Right cardiac atrium (tissue), 5 donors: ENCODE measurements at regions not wholly inside any gene's neighbourhood (a gene's known extent, or its start where the extent isn't known, plus 50 kb on each side); places are given as distances from the start of the nearest gene placed in this dataset.

Source experiments
- ATAC-seq, 2 donors: fragments of 200-7000 bp; cut with Tn5 transposase; one replicate each; pipeline versions ENCODE4 v1.8.0 to v1.9.1; 2020; ENCODE audit warnings: moderate library complexity in 2 of 2, mild to moderate bottlenecking in 1 of 2
- DNase-seq, 3 donors: peaks; one replicate each; pipeline ENCODE4 v3.0.0-alpha.2; 2020
- H3K27ac ChIP-seq: one replicate; pipeline ENCODE4 v1.5.1; 2013; ENCODE audit warnings: mild to moderate bottlenecking, low read length, control low read depth, moderate library complexity
- H3K27me3 ChIP-seq: one replicate; pipeline ENCODE4 v1.6.1; 2013; ENCODE audit not compliant: control insufficient read depth, insufficient read depth
- H3K4me1 ChIP-seq: one replicate; pipeline ENCODE4 v1.6.1; 2013; ENCODE audit warnings: low read length; ENCODE audit not compliant: control insufficient read depth, insufficient read depth
- H3K4me3 ChIP-seq: one replicate; pipeline ENCODE4 v1.5.1; 2013; ENCODE audit warnings: low read length, control low read depth
- H3K9me3 ChIP-seq: one replicate; pipeline ENCODE4 v1.6.1; 2013; ENCODE audit warnings: low read length; ENCODE audit not compliant: control insufficient read depth
- WGBS: extraction: QIAGEN DNeasy Blood & Tissue Kit; methylation state at CpG from one replicate; pipeline ENCODE4 v1.1.7; 2013; 5-methylcytosine and 5-hydroxymethylcytosine counted together
- intact Hi-C, 4 donors: fragments of 100-400 bp; cut with DNase I; formaldehyde crosslinking; loops; one replicate each; pipeline versions ENCODE4 v1.11.0 to v1.14.0; 2022 to 2023
- donor health status: healthy with polysubstance abuse.
- donor health status: DM: no; HTN: yes; CAD: no.
- donor health status: DM: no; HTN: no; CAD: no.
- donor health status: DM: no; HTN: yes; CAD: no; lungs with severe emphysema.
- donor health status: DM: yes; HTN: yes; CAD: no.

DNA sequence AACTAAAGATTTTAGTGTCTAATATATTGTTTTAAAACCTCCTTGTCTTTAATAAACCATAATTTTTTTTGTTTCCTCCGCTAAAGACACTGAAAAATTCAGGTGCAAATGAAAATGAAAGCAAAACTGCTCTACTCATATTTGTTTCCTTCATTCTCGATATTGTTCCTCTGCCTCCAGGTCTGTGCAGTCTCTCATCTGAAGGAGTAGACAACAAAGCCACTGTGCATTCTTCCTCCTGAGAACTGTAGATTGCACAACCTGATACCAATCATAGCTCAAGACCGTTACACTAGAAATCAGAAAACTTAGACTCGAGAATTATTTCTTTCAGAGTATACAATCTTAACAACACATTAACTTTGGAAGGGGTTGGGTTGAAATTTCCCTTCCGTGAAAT lies 373.1 kb upstream of the CXADR start:
- ATAC-seq (peak in 1 of 2 donors; percentile 64), DNase-seq (no peak)
- WGBS: 49% methylated on average over 5 of the region's 5 CpGs
- intact Hi-C loops: no loop called here
- H3K27ac ChIP-seq: no peak overlapping the region
- no peaks in the 10 kb centered on the region for H3K4me1 ChIP-seq
- no peaks in the 10 kb centered on the region for H3K27me3 ChIP-seq
- peak overlapping the region; percentile 25 for H3K4me3 ChIP-seq
- H3K9me3 ChIP-seq: no peaks in the 10 kb centered on the region

DNA sequence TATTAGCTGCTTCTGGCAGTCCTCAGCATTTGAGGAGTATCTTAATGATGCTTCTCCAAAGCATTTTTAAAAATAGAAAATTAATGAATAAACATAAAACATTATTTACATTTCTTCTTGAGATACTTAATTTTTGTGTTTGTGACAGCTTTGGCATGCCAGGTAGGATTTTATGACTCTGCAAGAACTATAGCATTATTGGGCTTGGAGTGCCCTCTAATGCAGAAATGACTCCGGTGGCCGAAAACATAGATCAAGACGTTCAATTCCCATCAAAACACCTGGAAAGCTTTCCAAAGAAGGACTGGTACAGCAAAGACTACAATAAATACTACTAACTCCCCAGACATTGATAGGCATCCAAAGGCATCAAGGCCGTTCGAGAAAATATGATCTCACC lies 366.4 kb upstream of the CXADR start:
- intact Hi-C loops: no loop called here
- no peak for ATAC-seq
- H3K9me3 ChIP-seq: no peaks in the 10 kb centered on the region
- 83% methylated on average over 5 of the region's 5 CpGs for WGBS
- no peak overlapping the region for H3K27ac ChIP-seq
- no peak overlapping the region for H3K4me3 ChIP-seq
- DNase-seq: no peak
- no peaks in the 10 kb centered on the region for H3K4me1 ChIP-seq
- H3K27me3 ChIP-seq: no peaks in the 10 kb centered on the region

DNA sequence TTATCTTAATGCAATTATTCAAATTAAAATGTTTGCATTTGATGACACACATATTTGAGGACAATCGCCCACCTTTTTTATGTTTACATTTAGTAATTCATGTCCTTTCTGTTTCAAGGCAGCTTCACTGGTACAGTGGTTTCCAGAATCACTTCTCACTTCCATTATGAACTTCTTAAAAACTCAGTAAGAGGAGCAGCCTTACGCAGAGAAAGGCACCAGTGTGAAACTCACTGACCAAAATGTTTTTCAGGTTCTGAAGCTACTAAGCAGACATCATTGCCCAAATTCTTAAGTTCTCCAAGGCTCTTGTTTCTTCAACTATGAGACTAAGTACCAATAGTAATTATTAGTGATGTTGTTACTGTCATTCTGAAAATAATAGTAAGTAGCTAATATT lies 353.1 kb upstream of the CXADR start:
- DNase-seq (no peak), ATAC-seq (no peak)
- intact Hi-C loops: no loop called here
- H3K9me3 ChIP-seq: no peaks in the 10 kb centered on the region
- H3K27me3 ChIP-seq: no peaks in the 10 kb centered on the region
- no peaks in the 10 kb centered on the region for H3K4me1 ChIP-seq
- H3K27ac ChIP-seq: no peak overlapping the region
- no peak overlapping the region for H3K4me3 ChIP-seq
- WGBS: 74% methylated on average over 2 of the region's 2 CpGs

DNA sequence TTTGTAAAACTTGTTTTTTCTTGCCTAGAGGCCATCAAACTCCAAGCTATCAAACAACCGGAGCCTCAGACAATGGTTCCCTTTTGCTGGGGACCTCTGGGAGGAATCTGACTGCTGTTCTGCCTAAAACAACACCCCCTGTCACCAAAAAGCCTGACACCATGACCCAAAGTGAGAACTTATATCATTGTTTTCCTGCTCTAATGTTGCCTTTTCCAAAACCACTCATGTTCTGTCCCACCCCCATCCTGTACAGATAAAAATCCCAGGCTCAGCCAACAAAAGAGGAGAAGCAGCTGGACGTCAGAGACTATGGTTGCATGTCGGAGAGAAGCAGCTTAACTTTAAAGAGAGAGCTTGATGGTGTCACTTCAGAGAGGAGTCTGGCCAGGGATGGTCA lies 327.2 kb upstream of the CXADR start:
- no peak overlapping the region for H3K4me3 ChIP-seq
- H3K27ac ChIP-seq: no peak overlapping the region
- H3K4me1 ChIP-seq: no peaks in the 10 kb centered on the region
- intact Hi-C loops: no loop called here
- ATAC-seq (peak; percentile 78 to 87), DNase-seq (peak in 2 of 3 donors; percentile 23 to 36)
- WGBS: 34% methylated on average over 3 of the region's 3 CpGs
- no peaks in the 10 kb centered on the region for H3K27me3 ChIP-seq
- no peaks in the 10 kb centered on the region for H3K9me3 ChIP-seq

DNA sequence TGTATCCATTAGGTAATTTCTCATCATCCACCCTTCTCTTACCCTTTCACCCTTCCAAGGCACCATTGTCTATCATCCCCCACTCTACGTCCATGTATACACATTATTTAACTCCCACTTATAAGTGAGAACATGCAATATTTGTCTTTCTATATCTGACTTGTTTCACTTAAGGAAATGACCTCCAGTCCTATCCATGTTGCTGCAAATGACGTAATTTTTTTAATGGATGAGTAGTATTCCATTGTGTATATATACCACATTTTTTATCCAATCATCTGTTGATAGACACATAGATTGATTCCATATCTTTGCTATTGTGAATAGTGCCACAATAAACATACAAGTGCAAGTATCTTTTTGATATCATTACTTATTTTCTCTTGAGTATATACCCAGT lies 322.9 kb upstream of the CXADR start:
- Histone ChIP-seq H3K4me1 (no peaks in the 10 kb centered on the region), H3K27ac (no peak overlapping the region), H3K27me3 (no peaks in the 10 kb centered on the region), H3K4me3 (no peak overlapping the region), H3K9me3 (peaks cover 4% of the 10 kb centered on the region)
- WGBS: 85% methylated on average over 2 of the region's 2 CpGs
- intact Hi-C loops: no loop called here
- DNase-seq: no peak
- no peak for ATAC-seq

DNA sequence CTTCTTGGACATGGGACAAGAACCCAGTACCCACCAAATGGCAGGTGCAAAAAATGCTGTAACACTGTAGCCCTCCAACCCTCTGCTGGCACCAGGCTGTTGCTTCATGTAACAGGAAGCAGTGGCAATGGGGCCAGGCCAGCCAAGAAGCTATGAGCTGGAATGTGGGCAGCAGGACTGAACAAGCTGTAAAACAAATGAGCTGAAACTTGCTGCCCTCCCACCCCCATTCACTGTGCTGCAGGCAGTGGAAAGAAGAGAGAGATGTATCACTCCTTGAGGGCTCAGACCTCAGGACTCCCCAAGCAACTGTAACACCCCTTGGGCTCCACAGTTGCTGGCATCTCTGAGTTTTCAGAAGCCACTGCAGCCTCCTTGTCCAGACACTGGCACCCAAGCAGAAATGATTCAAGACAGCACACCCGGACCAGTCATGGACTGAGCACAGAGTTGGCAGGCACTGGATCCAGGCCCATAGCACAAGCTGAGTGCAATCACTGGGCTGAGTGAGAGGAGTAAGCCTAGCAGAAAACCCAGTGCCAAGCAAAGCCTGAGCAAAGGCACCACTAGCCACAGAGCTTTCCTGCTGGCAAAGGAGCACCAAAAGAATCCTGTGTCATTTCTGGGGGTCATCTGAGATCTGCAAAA lies 321.4 kb upstream of the CXADR start:
- ATAC-seq (no peak), DNase-seq (no peak)
- Histone ChIP-seq H3K4me1 (no peaks in the 10 kb centered on the region), H3K27me3 (no peaks in the 10 kb centered on the region), H3K27ac (no peak overlapping the region), H3K4me3 (no peak overlapping the region), H3K9me3 (peaks cover 4% of the 10 kb centered on the region)
- intact Hi-C loops: no loop called here
- WGBS: 91% methylated on average over 1 of the region's 1 CpG

DNA sequence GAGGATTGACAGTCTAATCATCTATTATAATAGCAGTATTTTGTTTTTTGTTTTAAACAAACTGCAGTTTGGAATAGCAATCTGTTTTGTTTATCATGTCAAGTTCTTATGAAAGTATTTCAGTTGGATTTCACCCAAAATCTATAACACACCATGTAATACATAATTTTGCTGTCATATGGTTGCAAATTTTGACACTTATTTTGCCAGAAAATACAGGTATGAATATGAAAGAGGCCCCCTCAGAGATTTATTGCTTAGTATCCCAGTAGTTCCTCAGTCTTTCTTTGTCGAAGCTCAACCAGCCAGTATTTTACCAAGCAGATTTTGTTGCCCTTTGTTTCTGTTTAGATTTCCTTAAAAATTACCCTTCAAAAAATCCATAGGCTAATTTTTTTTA lies 317.5 kb upstream of the CXADR start:
- intact Hi-C loops: no loop called here
- 62% methylated on average over 1 of the region's 1 CpG for WGBS
- H3K27ac ChIP-seq: no peak overlapping the region
- H3K27me3 ChIP-seq: no peaks in the 10 kb centered on the region
- peaks cover 4% of the 10 kb centered on the region for H3K9me3 ChIP-seq
- ATAC-seq: no peak
- DNase-seq: no peak
- H3K4me1 ChIP-seq: no peaks in the 10 kb centered on the region
- no peak overlapping the region for H3K4me3 ChIP-seq

DNA sequence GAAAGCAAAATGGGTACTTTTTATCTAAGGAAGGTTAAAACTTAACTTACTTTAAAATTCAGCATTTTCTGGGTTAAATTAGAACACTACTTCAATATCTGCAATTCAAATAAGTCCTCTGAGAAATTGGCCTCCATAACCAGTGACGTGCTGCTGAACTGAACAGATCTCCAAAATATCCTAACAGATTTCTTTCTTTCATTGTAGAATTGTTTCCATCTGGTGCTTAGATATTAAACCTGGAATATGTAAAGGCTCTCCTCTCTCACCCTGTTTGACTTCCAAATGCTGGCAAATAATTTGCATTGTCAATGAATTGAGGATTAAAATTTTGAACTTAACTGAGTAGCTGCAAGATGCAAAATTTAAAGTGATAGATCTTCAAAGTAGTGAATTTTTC lies 316.9 kb upstream of the CXADR start:
- no peaks in the 10 kb centered on the region for H3K4me1 ChIP-seq
- no peak overlapping the region for H3K27ac ChIP-seq
- no peak overlapping the region for H3K4me3 ChIP-seq
- H3K9me3 ChIP-seq: peaks cover 4% of the 10 kb centered on the region
- WGBS: 29% methylated on average over 1 of the region's 1 CpG
- ATAC-seq: no peak
- DNase-seq: no peak
- no peaks in the 10 kb centered on the region for H3K27me3 ChIP-seq
- intact Hi-C loops: no loop called here

DNA sequence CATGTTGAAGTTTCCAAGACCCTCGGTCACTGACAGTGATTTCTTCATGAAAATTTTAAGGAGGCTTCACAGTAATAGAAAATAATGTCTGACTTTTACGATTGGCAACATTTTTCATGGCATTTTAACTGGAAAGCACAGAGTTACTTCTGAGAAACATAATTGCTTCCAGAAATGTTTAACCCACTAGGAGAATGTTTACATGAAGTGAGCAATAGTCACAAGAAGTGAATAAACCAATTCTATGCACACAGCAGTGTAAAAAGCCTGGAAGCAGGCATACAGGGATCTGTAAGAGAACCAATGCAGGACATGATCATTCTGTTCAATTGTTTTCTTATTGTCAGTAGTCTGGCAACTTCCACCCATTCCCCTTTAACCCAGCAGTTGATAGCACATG lies 316.2 kb upstream of the CXADR start:
- DNase-seq (no peak), ATAC-seq (no peak)
- H3K27ac ChIP-seq: no peak overlapping the region
- no peaks in the 10 kb centered on the region for H3K27me3 ChIP-seq
- peaks cover 1% of the 10 kb centered on the region for H3K9me3 ChIP-seq
- H3K4me3 ChIP-seq: no peak overlapping the region
- no peaks in the 10 kb centered on the region for H3K4me1 ChIP-seq
- intact Hi-C loops: no loop called here
- 46% methylated on average over 2 of the region's 2 CpGs for WGBS

DNA sequence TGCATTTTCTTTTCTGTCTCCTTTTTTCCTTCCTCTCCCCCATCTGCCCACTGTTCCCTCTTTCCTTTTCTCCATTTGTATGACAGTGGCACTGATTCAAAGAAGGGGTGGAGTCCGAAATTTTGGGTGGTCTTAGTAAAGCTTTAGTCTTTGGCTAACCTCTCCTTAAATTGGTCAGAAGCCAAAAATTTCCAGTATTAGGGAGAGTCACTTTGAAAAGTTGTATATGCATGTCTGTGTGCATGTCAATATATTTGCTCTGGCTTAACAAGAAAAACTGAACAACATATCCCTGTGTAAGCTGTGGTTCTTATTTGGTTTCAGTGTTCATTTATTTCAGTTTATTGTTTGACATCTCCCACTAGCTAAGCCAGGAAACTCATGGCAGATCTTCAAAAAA lies 314.8 kb upstream of the CXADR start:
- no peaks in the 10 kb centered on the region for H3K27me3 ChIP-seq
- no peak overlapping the region for H3K27ac ChIP-seq
- WGBS: 51% methylated on average over 1 of the region's 1 CpG
- no peaks in the 10 kb centered on the region for H3K4me1 ChIP-seq
- ATAC-seq (no peak), DNase-seq (no peak)
- intact Hi-C loops: no loop called here
- H3K9me3 ChIP-seq: no peaks in the 10 kb centered on the region
- H3K4me3 ChIP-seq: no peak overlapping the region

DNA sequence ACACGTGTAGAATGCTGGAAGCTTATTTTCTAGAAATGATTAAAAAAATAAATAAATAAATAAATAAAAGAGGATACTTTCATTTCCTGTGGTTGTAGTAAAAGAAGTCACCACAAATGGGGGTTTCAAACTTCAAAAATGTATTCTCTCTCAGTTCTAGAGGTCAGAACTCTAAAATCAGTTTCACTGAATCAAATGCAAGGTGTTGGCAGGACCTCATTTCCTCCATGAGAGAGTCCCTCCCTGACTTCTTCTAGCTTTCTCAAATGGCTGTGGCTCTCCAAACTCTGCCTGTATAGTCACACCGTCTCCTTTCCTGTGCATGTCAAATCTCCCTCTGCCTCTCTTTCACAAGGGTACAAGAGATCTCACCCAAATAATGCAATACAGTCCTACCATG lies 312.6 kb upstream of the CXADR start:
- Histone ChIP-seq H3K4me3 (no peak overlapping the region), H3K27me3 (no peaks in the 10 kb centered on the region), H3K4me1 (no peaks in the 10 kb centered on the region), H3K9me3 (no peaks in the 10 kb centered on the region), H3K27ac (no peak overlapping the region)
- DNase-seq (no peak), ATAC-seq (no peak)
- WGBS: 83% methylated on average over 2 of the region's 2 CpGs
- intact Hi-C loops: no loop called here

DNA sequence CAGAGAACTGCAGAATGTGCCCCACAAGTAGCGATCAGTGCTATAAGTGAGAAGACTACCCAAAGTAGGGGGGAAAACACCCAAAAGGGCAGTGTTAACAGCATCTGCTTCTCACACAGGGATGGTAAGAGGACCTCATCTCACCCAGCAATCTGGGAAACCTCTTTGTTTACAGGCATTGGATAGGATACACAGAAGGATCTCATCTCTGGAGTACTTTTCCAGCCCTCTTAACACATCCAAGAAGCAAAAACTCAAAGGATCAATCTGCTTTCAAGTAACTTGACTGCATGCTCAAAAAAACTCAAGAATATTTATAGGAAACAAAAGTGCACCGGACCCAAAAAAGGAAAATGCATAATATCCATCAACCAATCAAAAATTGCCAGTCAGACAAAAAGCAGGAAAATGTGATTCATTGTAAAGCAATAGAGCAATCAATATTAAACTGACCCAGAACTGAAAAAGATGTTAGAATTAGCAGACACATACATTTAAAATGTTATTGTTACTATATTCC lies 311.0 kb upstream of the CXADR start:
- Histone ChIP-seq H3K4me1 (no peaks in the 10 kb centered on the region), H3K27me3 (no peaks in the 10 kb centered on the region), H3K4me3 (no peak overlapping the region), H3K9me3 (no peaks in the 10 kb centered on the region), H3K27ac (no peak overlapping the region)
- no peak for DNase-seq
- ATAC-seq: no peak
- WGBS: 73% methylated on average over 2 of the region's 2 CpGs
- intact Hi-C loops: no loop called here
